Parathyroid adenoma (tissue), 2 donors: ENCODE measurements at regions not wholly inside any gene's neighbourhood (a gene's known extent, or its start where the extent isn't known, plus 50 kb on each side); places are given as distances from the start of the nearest gene placed in this dataset.

Source experiments
- H2AFZ ChIP-seq: fragments of 300-600 bp; sonication (generic); one replicate; pipeline ENCODE4 v1.7.0; 2017; ENCODE audit warnings: antibody characterized with exemption, mild to moderate bottlenecking
- H3K27ac ChIP-seq: fragments of 300-600 bp; sonication (generic); one replicate; pipeline ENCODE4 v1.7.0; 2017
- H3K27me3 ChIP-seq: fragments of 300-600 bp; sonication (generic); one replicate; pipeline ENCODE4 v1.7.0; 2017; ENCODE audit warnings: low read length; ENCODE audit not compliant: control insufficient read depth, insufficient read depth
- H3K36me3 ChIP-seq: fragments of 300-600 bp; sonication (generic); one replicate; pipeline ENCODE4 v1.7.0; 2017; ENCODE audit warnings: low read length; ENCODE audit not compliant: control insufficient read depth, insufficient read depth
- H3K4me1 ChIP-seq: fragments of 300-600 bp; sonication (generic); one replicate; pipeline ENCODE4 v1.7.0; 2017; ENCODE audit warnings: control low read depth
- H3K4me2 ChIP-seq: fragments of 300-600 bp; sonication (generic); one replicate; pipeline ENCODE4 v1.7.0; 2017; ENCODE audit warnings: low read length
- H3K4me3 ChIP-seq: fragments of 300-600 bp; sonication (generic); one replicate; pipeline ENCODE4 v1.7.0; 2017; ENCODE audit warnings: low read depth, low read length
- H3K79me2 ChIP-seq: fragments of 300-600 bp; sonication (generic); one replicate; pipeline ENCODE4 v1.7.0; 2017; ENCODE audit warnings: control low read depth
- H3K9ac ChIP-seq: fragments of 300-600 bp; sonication (generic); one replicate; pipeline ENCODE4 v1.7.0; 2017; ENCODE audit warnings: mild to moderate bottlenecking
- H3K9me3 ChIP-seq: fragments of 300-600 bp; sonication (generic); one replicate; pipeline ENCODE4 v1.7.0; 2017; ENCODE audit warnings: low read length; ENCODE audit not compliant: control insufficient read depth
- CTCF ChIP-seq: fragments of 300-600 bp; sonication (generic); IDR thresholded peaks from one replicate; pipeline ENCODE4 v1.7.0; 2017; ENCODE audit warnings: antibody characterized with exemption, mild to moderate bottlenecking
- donor health status: primary hyperparathyroidism.

DNA sequence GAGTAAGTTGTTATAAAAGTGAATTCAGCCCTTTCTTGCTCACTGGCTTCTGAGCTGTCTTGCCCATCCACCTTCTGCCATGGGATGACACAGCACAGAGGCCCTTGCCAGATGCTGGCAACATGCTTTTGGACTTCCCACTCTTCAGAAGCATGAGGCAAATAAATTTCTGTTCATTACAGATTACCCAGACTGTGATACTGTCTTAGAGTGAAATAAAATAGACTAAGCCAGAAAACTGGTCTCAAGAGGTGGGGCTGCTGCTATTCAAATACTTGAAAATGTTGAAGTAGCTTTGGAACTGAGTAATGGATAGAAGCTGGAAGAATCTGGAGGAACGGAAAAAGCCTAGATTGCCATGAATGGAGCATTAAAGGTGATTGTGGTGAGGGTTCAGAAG lies 170.4 kb downstream of the ZMAT3 start:
- H3K36me3 ChIP-seq: no peaks in the 10 kb centered on the region
- H3K27me3 ChIP-seq: no peaks in the 10 kb centered on the region
- H2AFZ ChIP-seq: no peak overlapping the region
- no peak overlapping the region for H3K4me3 ChIP-seq
- no peaks in the 10 kb centered on the region for H3K79me2 ChIP-seq
- TF ChIP-seq CTCF: no peak
- H3K27ac ChIP-seq: no peak overlapping the region
- H3K4me1 ChIP-seq: no peaks in the 10 kb centered on the region
- H3K4me2 ChIP-seq: no peak overlapping the region
- no peak overlapping the region for H3K9ac ChIP-seq
- no peaks in the 10 kb centered on the region for H3K9me3 ChIP-seq

DNA sequence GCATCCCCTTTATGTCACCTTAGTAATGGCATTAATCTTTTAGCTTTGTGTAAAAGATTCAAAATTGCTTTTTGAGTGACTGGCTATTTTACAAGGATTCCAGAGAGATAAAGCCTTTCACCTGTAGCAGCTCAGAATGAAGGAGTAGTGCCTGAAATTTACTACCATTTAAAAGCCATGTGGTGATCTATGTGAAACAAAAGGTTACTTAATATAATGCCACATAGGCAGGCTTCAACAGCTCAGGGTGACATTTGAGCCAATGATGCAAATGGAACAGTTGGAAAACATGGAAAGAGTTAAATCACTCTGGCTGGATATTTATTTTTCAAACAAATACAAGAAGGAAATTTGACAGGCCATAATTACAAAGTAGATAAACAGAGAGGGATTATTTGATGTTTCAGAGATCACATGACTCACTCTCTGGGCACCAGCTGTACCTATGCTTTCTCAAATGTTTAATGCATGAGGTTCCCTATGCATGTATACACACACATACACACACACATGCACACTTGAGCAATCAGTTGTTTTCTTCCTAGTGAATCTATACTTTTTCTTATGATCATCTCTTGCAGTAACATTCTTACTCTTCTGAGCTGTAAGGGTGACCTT lies 171.5 kb downstream of the ZMAT3 start:
- no peak overlapping the region for H3K4me2 ChIP-seq
- H3K4me3 ChIP-seq: no peak overlapping the region
- no peak overlapping the region for H3K27ac ChIP-seq
- H3K36me3 ChIP-seq: no peaks in the 10 kb centered on the region
- no peaks in the 10 kb centered on the region for H3K9me3 ChIP-seq
- H2AFZ ChIP-seq: no peak overlapping the region
- no peaks in the 10 kb centered on the region for H3K4me1 ChIP-seq
- no peaks in the 10 kb centered on the region for H3K27me3 ChIP-seq
- no peak for TF ChIP-seq CTCF
- H3K79me2 ChIP-seq: no peaks in the 10 kb centered on the region
- H3K9ac ChIP-seq: no peak overlapping the region

DNA sequence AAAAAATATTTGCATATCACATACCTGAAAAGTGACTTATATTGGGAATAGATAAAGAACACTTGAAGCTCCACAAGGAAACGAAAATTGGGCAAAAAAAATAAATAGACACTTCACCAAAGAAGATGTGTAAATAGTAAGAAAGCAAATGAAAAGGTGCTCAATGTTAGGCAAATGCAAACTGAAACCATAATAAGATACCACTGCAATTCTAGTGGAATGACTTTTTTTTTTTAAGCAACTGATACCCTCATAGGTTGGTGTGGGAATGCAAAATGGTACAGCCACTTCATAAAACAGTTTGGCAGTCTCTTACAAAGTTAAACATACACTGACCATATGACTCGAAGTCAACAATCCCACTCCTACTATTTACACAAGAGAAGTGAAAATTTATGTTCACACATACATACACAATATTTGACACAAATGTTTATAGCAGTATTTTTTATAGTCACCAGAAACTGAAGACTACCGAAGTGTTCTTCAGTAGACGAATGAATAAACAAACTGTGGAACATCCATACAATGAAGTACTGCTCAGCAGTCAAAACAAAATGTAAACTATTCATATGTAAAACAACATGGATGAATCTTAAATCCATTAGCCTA lies 176.3 kb downstream of the ZMAT3 start:
- H3K4me1 ChIP-seq: no peaks in the 10 kb centered on the region
- H3K9me3 ChIP-seq: no peaks in the 10 kb centered on the region
- no peak overlapping the region for H3K27ac ChIP-seq
- H3K4me3 ChIP-seq: no peak overlapping the region
- H3K9ac ChIP-seq: no peak overlapping the region
- no peaks in the 10 kb centered on the region for H3K36me3 ChIP-seq
- no peak overlapping the region for H2AFZ ChIP-seq
- no peak overlapping the region for H3K4me2 ChIP-seq
- TF ChIP-seq CTCF: no peak
- no peaks in the 10 kb centered on the region for H3K27me3 ChIP-seq
- H3K79me2 ChIP-seq: no peaks in the 10 kb centered on the region
